Stomach (tissue), 8 donors: ENCODE measurements at regions not wholly inside any gene's neighbourhood (a gene's known extent, or its start where the extent isn't known, plus 50 kb on each side); places are given as distances from the start of the nearest gene placed in this dataset.

ENCODE experiments used
- DNase-seq, 2 donors: peaks; one replicate each; pipeline versions ENCODE4 v3.0.0 to v3.0.0-alpha.2; 2013 to 2019
- H3K27ac ChIP-seq, 5 donors: fragments of 200-600 bp in 4 of 5; sonication (generic) in 4 of 5; one replicate each; pipeline ENCODE4 v1.5.1; 2013 to 2019; ENCODE audit warnings: mild to moderate bottlenecking in 1 of 5, moderate library complexity in 1 of 5
- H3K27me3 ChIP-seq, 3 donors: fragments of 200-600 bp; sonication (generic); one replicate each; pipeline ENCODE4 v1.5.1; 2017 to 2019; ENCODE audit warnings: mixed run types in 1 of 3
- H3K36me3 ChIP-seq, 4 donors: fragments of 200-600 bp; sonication (generic); 1 replicate in 3 of 4; 2 replicates in 1 of 4; pipeline ENCODE4 v1.5.1; 2016 to 2019
- H3K4me1 ChIP-seq, 4 donors: fragments of 200-600 bp; sonication (generic); one replicate each; pipeline ENCODE4 v1.5.1; 2016 to 2019
- H3K4me3 ChIP-seq, 4 donors: fragments of 200-600 bp; sonication (generic) in 3 of 4; one replicate each; pipeline ENCODE4 v1.5.1; 2016 to 2019; ENCODE audit warnings: mild to moderate bottlenecking in 1 of 4
- H3K9me3 ChIP-seq, 4 donors: fragments of 200-600 bp; sonication (generic); one replicate each; pipeline ENCODE4 v1.5.1; 2016 to 2019
- EP300 ChIP-seq: sonication (generic); formaldehyde crosslinking; IDR thresholded peaks from one replicate; pipeline ENCODE4 v1.6.1; 2017; ENCODE audit warnings: antibody characterized with exemption
- POLR2A ChIP-seq, 4 donors: fragments of 450-650 bp; IDR thresholded peaks; one replicate each; pipeline ENCODE4 v1.6.1; 2016; ENCODE audit warnings: antibody characterized with exemption in 4 of 4, control low read depth in 2 of 4, mild to moderate bottlenecking in 1 of 4, moderate library complexity in 1 of 4
- POLR2AphosphoS5 ChIP-seq, 3 donors: sonication (generic); formaldehyde crosslinking; IDR thresholded peaks; one replicate each; pipeline ENCODE4 v1.6.1; 2016; ENCODE audit warnings: antibody characterized with exemption in 3 of 3
- WGBS, 5 donors: extraction: QIAGEN DNeasy Blood & Tissue Kit in 3 of 5; methylation state at CpG; one replicate each; pipeline versions ENCODE4 v1.1.5 to v1.1.7; 2013 to 2018; 5-methylcytosine and 5-hydroxymethylcytosine counted together
- intact Hi-C: fragments of 100-400 bp; cut with DNase I; formaldehyde crosslinking; loops from one replicate; pipeline ENCODE4 v1.15.1; 2023; ENCODE audit warnings: low total_unique reads
- TF ChIP-seq, protein P1 (sequence below), 7 experiments: fragments of 450-650 bp in 4 of 7; fragments of 200-600 bp in 3 of 7; sonication (generic) in 3 of 7; IDR thresholded peaks; one replicate each; pipeline ENCODE4 v1.5.1; 2016 to 2019; ENCODE audit warnings: antibody characterized with exemption in 7 of 7, control low read depth in 2 of 7, mild to moderate bottlenecking in 1 of 7
- donor health status: healthy with polysubstance abuse.
- donor health status: Bipolar disorder and iron deficiency.
- donor health status: healthy.

DNA sequence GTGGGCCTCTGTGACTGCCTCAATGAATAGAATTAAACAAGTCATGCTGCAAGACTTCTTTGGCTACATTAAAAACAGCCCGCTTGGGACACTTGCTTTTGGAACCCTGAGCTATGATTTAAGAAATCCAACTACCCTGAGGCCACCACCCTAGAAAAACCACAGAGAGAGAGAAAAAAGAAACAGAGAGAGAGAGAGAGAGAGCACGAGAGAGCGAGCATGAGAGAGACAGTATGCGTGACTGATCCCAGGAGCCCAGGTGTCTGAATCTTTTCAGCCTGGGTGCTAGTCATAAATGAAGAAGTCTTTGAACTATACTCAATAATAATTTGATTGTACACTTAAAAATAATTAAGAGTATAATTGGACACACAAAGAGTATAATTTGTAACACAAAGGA lies 123.1 kb upstream of the FREM1 start:
- Histone ChIP-seq H3K27me3 (no peaks in the 10 kb centered on the region), H3K27ac (no peak overlapping the region), H3K4me3 (no peak overlapping the region), H3K4me1 (no peaks in the 10 kb centered on the region), H3K36me3 (no peaks in the 10 kb centered on the region), H3K9me3 (no peaks in the 10 kb centered on the region)
- intact Hi-C loops: no loop called here
- no peak for DNase-seq
- TF ChIP-seq POLR2A (IDR thresholded peaks at IDR 0.05) (no peak), POLR2AphosphoS5 (IDR thresholded peaks at IDR 0.05) (no peak), EP300 (no peak)
- TF ChIP-seq, protein P1, sequence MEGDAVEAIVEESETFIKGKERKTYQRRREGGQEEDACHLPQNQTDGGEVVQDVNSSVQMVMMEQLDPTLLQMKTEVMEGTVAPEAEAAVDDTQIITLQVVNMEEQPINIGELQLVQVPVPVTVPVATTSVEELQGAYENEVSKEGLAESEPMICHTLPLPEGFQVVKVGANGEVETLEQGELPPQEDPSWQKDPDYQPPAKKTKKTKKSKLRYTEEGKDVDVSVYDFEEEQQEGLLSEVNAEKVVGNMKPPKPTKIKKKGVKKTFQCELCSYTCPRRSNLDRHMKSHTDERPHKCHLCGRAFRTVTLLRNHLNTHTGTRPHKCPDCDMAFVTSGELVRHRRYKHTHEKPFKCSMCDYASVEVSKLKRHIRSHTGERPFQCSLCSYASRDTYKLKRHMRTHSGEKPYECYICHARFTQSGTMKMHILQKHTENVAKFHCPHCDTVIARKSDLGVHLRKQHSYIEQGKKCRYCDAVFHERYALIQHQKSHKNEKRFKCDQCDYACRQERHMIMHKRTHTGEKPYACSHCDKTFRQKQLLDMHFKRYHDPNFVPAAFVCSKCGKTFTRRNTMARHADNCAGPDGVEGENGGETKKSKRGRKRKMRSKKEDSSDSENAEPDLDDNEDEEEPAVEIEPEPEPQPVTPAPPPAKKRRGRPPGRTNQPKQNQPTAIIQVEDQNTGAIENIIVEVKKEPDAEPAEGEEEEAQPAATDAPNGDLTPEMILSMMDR (IDR thresholded peaks at IDR 0.05): no peak
- WGBS, 5 donors: 88 to 96% (median 93%) methylated on average over 4 of the region's 4 CpGs

DNA sequence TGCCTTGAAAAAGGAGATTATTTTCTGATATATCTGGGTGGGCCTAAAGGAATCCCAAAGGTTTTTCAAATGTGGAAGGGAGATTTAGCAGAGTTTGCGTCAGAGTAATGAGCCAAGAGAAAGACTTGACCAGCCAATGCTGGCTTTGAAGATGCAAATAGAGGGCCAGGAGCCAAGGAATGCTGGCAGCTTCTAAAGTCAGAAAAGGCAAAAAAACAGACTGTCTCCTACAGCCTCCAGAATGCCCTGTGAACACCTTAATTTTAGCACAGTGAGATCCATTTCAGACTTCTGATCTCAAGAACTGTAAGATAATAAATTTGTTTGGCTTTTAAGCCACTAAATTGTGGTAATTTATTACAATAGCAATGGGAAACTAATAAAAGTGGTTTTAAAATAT lies 122.6 kb upstream of the FREM1 start:
- DNase-seq: no peak
- no peak for TF ChIP-seq EP300
- no peak for TF ChIP-seq POLR2AphosphoS5 (IDR thresholded peaks at IDR 0.05)
- TF ChIP-seq, protein P1 (IDR thresholded peaks at IDR 0.05): no peak
- H3K36me3 ChIP-seq: no peaks in the 10 kb centered on the region
- no peaks in the 10 kb centered on the region for H3K4me1 ChIP-seq
- no peak overlapping the region for H3K27ac ChIP-seq
- no peaks in the 10 kb centered on the region for H3K27me3 ChIP-seq
- 92 to 95% (median 93%) methylated on average over 1 of the region's 1 CpG for WGBS, 5 donors
- H3K4me3 ChIP-seq: no peak overlapping the region
- intact Hi-C loops: no loop called here
- H3K9me3 ChIP-seq: no peaks in the 10 kb centered on the region

DNA sequence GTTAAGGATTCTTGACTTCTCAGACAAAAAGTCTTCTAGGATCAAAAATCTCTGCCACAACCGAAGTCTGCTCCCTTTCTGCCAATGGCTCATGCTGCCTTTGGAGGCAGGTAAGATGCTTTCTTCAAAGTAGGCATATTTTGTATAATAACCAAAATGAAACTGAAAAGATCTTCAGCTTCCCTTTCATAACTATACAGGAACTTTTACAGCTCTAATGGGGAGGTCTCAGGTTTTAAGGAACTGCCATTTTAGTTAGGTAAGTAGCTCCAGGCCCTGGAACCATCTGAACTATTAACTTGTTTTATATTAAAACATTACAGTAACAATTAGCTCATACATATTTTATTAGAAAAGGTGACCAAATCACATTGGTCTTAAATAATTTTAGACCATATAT lies 110.9 kb upstream of the FREM1 start:
- Histone ChIP-seq H3K4me3 (no peak overlapping the region), H3K4me1 (no peaks in the 10 kb centered on the region), H3K27ac (no peak overlapping the region), H3K27me3 (no peaks in the 10 kb centered on the region), H3K9me3 (no peaks in the 10 kb centered on the region), H3K36me3 (no peaks in the 10 kb centered on the region)
- 38 to 90% (median 73%) methylated on average over 1 of the region's 1 CpG for WGBS, 5 donors
- TF ChIP-seq POLR2A (IDR thresholded peaks at IDR 0.05): no peak
- TF ChIP-seq EP300: no peak
- TF ChIP-seq POLR2AphosphoS5 (IDR thresholded peaks at IDR 0.05): no peak
- TF ChIP-seq, protein P1 (IDR thresholded peaks at IDR 0.05): no peak
- no peak for DNase-seq
- intact Hi-C loops: no loop called here

DNA sequence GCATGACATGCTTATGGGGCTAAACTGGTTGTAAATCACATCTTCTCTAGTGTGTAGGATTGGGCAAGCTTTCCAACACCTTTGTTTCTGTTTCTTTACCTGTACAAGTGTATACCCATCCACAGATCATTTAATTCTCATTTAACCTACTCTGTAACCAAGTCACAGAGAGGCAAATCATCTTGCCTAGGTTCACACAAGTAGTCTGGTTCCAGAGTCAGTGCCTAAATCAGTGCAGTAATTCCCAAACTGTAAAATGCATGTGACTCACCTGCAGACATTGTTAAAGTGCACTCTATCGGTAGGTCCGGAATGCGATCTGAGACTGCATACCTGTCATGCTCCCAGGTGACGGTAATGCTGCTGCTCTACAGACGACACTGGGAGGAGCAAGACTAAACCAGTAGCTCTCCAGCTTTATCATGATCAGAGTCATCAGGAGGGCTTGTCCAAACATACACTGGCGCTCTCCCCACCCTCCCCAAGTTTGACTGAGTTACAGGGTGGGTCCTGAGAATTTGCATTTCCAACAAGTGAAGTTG lies 107.9 kb upstream of the FREM1 start:
- TF ChIP-seq EP300 (no peak), POLR2A (IDR thresholded peaks at IDR 0.05) (no peak), POLR2AphosphoS5 (IDR thresholded peaks at IDR 0.05) (no peak)
- TF ChIP-seq, protein P1 (IDR thresholded peaks at IDR 0.05): no peak
- WGBS, 5 donors: 60 to 84% (median 68%) methylated on average over 6 of the region's 6 CpGs
- H3K4me3 ChIP-seq: no peak overlapping the region
- H3K4me1 ChIP-seq: no peaks in the 10 kb centered on the region
- intact Hi-C loops: no loop called here
- no peaks in the 10 kb centered on the region for H3K36me3 ChIP-seq
- H3K27me3 ChIP-seq: no peaks in the 10 kb centered on the region
- no peaks in the 10 kb centered on the region for H3K9me3 ChIP-seq
- DNase-seq: no peak
- H3K27ac ChIP-seq: no peak overlapping the region
